Activated T-cell treated with anti-CD3 and anti-CD28 coated beads, Interleukin-2, amount 50 U/mL, for 4 hours (primary cell): ENCODE measurements at regions not wholly inside any gene's neighbourhood (a gene's known extent, or its start where the extent isn't known, plus 50 kb on each side); places are given as distances from the start of the nearest gene placed in this dataset.
"Not testable (repeated sequence)": the region's sequence is repeated elsewhere in the genome, so short reads cannot be mapped to it uniquely, and the experiment has no call there.

Experiments used
- ATAC-seq, 2 donors: fragments of 200-7000 bp; cut with Tn5 transposase; one replicate each; pipeline ENCODE4 v1.10.0; 2021
- DNase-seq: peaks from one replicate; pipeline ENCODE4 v3.0.0-alpha.2; 2020
- H3K27me3 Mint-ChIP-seq: one replicate; pipeline ENCODE4 v1.8.0; 2021; ENCODE audit warnings: low read depth, mixed read lengths
- H3K36me3 Mint-ChIP-seq: one replicate; pipeline ENCODE4 v1.8.0; 2022; ENCODE audit warnings: mixed read lengths; ENCODE audit not compliant: insufficient read depth
- H3K4me1 Mint-ChIP-seq: one replicate; pipeline ENCODE4 v1.8.0; 2021; ENCODE audit warnings: low read depth, mixed read lengths
- H3K4me3 Mint-ChIP-seq: one replicate; pipeline ENCODE4 v1.8.0; 2021; ENCODE audit warnings: mild to moderate bottlenecking, moderate library complexity, mixed read lengths
- H3K9me3 Mint-ChIP-seq: one replicate; pipeline ENCODE4 v1.8.0; 2021; ENCODE audit warnings: mixed read lengths

GRCh38 chr1:232367293-232367692 is 262.6 kb downstream of the SIPA1L2 start:
- Mint-ChIP-seq H3K36me3 (no peaks in the 10 kb centered on the region), H3K9me3 (no peaks in the 10 kb centered on the region), H3K4me1 (no peaks in the 10 kb centered on the region), H3K27me3 (no peaks in the 10 kb centered on the region), H3K4me3 (no peak overlapping the region)
- no peak for DNase-seq
- no peak for ATAC-seq

DNA sequence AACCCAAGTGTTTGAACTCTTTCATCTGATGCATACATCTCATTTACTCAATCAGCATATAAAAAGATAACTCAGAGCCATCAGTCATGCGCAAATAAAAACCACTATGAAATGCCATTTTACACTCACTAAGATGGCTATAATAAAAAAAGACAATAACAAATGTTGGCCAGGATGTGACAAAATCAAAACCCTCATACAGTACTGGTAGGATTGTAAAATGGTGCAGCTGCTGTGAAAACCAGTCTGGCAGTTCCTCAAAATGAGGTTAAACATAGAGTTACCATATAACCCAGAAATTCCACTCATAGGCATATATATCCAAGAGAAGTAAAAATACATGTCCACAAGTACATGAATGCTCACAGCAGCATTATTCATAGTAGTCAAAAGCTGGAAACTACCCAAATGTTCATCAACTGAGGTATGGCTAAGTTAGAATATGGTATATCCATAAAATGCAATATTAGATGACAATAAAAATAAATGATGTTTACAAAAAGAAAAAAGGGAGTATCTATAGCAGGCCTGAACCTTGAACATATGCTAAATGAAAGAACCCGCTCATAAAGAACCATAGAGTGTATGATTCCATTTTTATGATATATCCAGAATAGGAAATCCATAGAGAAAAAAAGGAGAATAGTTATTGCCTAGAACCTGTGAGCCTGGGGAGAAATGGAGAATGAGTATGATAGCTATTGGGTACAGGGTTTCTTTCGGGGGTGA is 265.1 kb downstream of the SIPA1L2 start:
- no peak for ATAC-seq

DNA sequence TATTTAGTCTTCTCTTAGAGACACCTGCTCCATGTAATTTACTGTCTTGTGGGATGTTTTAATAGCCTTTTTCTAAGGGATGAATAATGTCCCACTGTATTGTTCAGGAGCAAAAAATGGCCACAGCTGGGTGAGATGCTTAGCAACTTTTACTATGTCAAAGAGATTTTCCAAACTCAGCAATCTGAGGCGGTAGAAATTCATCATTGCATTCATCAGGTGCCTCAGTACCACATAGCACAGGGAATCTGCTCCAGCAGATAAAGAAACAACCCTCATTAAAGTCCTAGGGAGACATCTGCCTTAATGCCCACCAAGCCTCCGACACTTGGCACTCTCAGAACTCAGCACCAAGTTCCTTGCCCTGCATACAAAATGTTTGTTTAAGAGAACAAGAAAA is 266.9 kb downstream of the SIPA1L2 start:
- no peaks in the 10 kb centered on the region for H3K27me3 Mint-ChIP-seq
- H3K4me1 Mint-ChIP-seq = no peaks in the 10 kb centered on the region
- no peak overlapping the region for H3K4me3 Mint-ChIP-seq
- H3K9me3 Mint-ChIP-seq = no peaks in the 10 kb centered on the region
- H3K36me3 Mint-ChIP-seq = no peaks in the 10 kb centered on the region
- DNase-seq = no peak
- ATAC-seq = no peak

More for the DNA sequence above, 265.1 kb downstream of the SIPA1L2 start:
- Mint-ChIP-seq H3K9me3 (no peaks in the 10 kb centered on the region), H3K4me3 (no peak overlapping the region), H3K27me3 (no peaks in the 10 kb centered on the region), H3K36me3 (no peaks in the 10 kb centered on the region), H3K4me1 (no peaks in the 10 kb centered on the region)
- DNase-seq = no peak

GRCh38 chr1:232357416-232357815 is 272.5 kb downstream of the SIPA1L2 start:
- H3K27me3 Mint-ChIP-seq = peaks cover 2% of the 10 kb centered on the region
- H3K4me3 Mint-ChIP-seq = no peak overlapping the region
- no peaks in the 10 kb centered on the region for H3K9me3 Mint-ChIP-seq
- no peak for DNase-seq
- no peaks in the 10 kb centered on the region for H3K36me3 Mint-ChIP-seq
- H3K4me1 Mint-ChIP-seq = no peaks in the 10 kb centered on the region
- ATAC-seq = no peak

DNA sequence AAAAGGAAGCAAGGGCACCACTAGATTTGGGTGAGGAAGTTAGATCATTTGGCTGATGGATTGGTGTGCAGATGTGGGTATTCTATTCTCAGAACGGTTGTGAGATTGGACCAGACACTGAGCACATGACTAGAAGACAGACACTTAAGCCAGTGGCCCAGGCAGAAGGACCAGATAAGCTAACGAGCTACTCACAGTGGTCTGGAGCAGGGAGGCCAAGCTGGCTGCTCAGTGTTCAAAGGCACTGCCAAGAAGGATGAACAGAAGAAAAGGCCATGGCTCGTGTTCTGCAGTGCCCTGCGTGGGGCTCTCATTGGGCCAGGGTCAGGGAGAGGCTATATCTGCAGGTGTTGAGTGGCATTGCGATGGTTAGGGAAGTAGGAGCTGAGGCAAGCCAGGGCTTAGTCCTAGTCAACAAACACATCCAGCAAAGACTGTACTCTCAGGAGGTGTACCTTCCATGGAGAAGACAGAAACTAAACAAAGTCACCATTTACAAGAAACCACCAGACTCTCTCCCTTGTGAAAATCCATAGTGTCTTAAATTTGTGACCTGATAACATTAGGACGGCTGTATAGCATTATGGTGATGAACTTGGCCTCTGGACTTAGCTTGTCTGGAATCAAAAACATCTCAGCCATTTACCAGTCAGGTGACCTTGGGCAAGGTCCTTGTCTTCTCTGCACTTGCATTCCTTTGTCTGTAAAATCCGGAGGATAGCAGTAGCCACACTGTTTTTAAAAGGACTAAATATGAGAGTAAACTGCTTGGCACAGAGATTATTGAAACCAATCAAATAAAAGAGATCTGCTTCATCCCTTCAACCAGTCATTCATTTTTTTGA is 274.5 kb downstream of the SIPA1L2 start:
- Mint-ChIP-seq H3K9me3 (no peaks in the 10 kb centered on the region), H3K36me3 (no peaks in the 10 kb centered on the region), H3K4me3 (no peak overlapping the region), H3K4me1 (no peaks in the 10 kb centered on the region), H3K27me3 (peaks cover 6% of the 10 kb centered on the region)
- ATAC-seq (no peak), DNase-seq (no peak)

- Mint-ChIP-seq H3K4me3 (no peak overlapping the region), H3K9me3 (no peaks in the 10 kb centered on the region), H3K4me1 (no peaks in the 10 kb centered on the region), H3K36me3 (no peaks in the 10 kb centered on the region), H3K27me3 (peaks cover 13% of the 10 kb centered on the region)
- DNase-seq (no peak), ATAC-seq (no peak)
Observed at GRCh38 chr1:232353001-232353400, 276.9 kb downstream of the SIPA1L2 start.

DNA sequence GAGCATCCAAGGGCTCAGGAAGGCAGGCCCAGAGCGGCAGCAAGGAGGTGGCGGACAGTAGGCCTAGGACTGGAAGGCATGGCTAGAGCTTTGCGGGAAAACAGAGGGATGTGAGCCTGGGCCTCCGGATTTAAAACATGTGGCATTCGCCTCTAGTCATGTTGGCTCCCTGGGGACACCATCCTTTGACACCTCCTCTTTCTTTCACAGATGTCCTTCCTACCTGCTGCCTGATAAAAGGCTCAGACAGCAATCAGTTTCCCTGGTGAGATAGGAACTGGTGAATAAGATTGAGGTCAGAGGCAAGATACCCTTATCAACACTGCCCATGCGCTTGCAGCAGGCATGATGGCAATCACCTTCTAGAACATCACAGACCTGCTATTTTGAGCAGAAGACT is 277.6 kb downstream of the SIPA1L2 start:
- no peak for DNase-seq
- Mint-ChIP-seq H3K9me3 (no peaks in the 10 kb centered on the region), H3K4me3 (no peak overlapping the region), H3K36me3 (no peaks in the 10 kb centered on the region), H3K4me1 (no peaks in the 10 kb centered on the region), H3K27me3 (peaks cover 13% of the 10 kb centered on the region)
- ATAC-seq = no peak

DNA sequence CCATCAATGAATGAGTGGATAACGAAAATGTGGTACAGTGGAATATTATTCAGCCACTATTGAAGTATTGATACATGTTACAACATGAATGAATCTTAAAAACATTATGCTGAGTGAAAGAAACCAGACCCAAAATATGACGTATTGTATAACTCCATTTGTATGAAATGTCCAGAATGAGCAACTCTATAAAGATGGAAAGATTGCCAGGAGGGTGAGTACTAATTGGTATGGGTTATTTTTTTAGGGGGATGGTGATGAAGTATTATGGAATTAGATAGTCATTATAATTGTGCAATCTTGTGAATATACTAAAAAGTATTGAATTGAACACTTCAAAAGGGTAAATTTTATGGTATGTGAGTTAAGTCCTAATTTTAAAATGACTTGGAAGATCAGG is 278.6 kb downstream of the SIPA1L2 start:
- ATAC-seq (no peak), DNase-seq (no peak)

GRCh38 chr1:232346844-232347243 is 283.1 kb downstream of the SIPA1L2 start:
- no peak for DNase-seq
- H3K4me3 Mint-ChIP-seq = no peak overlapping the region
- no peaks in the 10 kb centered on the region for H3K36me3 Mint-ChIP-seq
- H3K4me1 Mint-ChIP-seq = no peaks in the 10 kb centered on the region
- peaks cover 5% of the 10 kb centered on the region for H3K9me3 Mint-ChIP-seq
- no peak for ATAC-seq
- H3K27me3 Mint-ChIP-seq = peaks cover 10% of the 10 kb centered on the region

More for the DNA sequence above, 278.6 kb downstream of the SIPA1L2 start:
- H3K9me3 Mint-ChIP-seq = no peaks in the 10 kb centered on the region
- no peaks in the 10 kb centered on the region for H3K4me1 Mint-ChIP-seq
- peaks cover 13% of the 10 kb centered on the region for H3K27me3 Mint-ChIP-seq
- H3K36me3 Mint-ChIP-seq = no peaks in the 10 kb centered on the region
- no peak overlapping the region for H3K4me3 Mint-ChIP-seq

- Mint-ChIP-seq H3K36me3 (no peaks in the 10 kb centered on the region), H3K4me1 (no peaks in the 10 kb centered on the region), H3K9me3 (peaks cover 5% of the 10 kb centered on the region)
Observed at GRCh38 chr1:232344791-232345399, 285.0 kb downstream of the SIPA1L2 start.

GRCh38 chr1:232344186-232344585 is 285.7 kb downstream of the SIPA1L2 start:
- H3K9me3 Mint-ChIP-seq, ATAC-seq, H3K4me3 Mint-ChIP-seq, DNase-seq, H3K4me1 Mint-ChIP-seq, H3K36me3 Mint-ChIP-seq, H3K27me3 Mint-ChIP-seq: not testable (repeated sequence)

More at GRCh38 chr1:232344791-232345399, 285.0 kb downstream of the SIPA1L2 start:
- H3K4me3 Mint-ChIP-seq = no peak overlapping the region
- ATAC-seq (no peak), DNase-seq (no peak)
- peaks cover 10% of the 10 kb centered on the region for H3K27me3 Mint-ChIP-seq

- Mint-ChIP-seq H3K9me3 (no peaks in the 10 kb centered on the region), H3K4me3 (no peak overlapping the region), H3K4me1 (peaks cover 8% of the 10 kb centered on the region), H3K36me3 (no peaks in the 10 kb centered on the region), H3K27me3 (peaks cover 3% of the 10 kb centered on the region)
- ATAC-seq = no peak
- DNase-seq = no peak
Observed at GRCh38 chr1:232340446-232340845, 289.5 kb downstream of the SIPA1L2 start.

DNA sequence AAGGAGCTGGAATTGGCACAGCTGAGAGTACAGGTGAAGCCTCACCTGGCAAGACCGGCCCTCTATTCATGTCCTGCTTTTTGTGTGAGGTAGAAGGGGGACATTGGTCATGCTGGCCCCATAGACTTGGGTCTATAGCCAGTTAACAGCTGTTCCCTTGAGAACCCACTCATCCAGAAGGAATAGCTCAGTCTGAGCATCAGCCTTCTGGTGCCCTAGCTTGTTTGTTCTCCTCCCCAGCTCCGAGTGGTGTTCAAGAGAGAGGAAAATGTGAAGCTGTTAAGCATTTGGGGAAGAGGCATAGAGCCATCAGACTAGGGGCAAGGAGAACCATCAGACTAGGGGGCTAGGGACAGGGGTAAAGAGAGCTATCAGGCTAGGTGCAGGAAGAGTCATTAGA is 290.9 kb downstream of the SIPA1L2 start:
- H3K9me3 Mint-ChIP-seq = no peaks in the 10 kb centered on the region
- DNase-seq (no peak), ATAC-seq (no peak)
- H3K27me3 Mint-ChIP-seq = peaks cover 3% of the 10 kb centered on the region
- no peaks in the 10 kb centered on the region for H3K36me3 Mint-ChIP-seq
- peaks cover 20% of the 10 kb centered on the region for H3K4me1 Mint-ChIP-seq
- no peak overlapping the region for H3K4me3 Mint-ChIP-seq

DNA sequence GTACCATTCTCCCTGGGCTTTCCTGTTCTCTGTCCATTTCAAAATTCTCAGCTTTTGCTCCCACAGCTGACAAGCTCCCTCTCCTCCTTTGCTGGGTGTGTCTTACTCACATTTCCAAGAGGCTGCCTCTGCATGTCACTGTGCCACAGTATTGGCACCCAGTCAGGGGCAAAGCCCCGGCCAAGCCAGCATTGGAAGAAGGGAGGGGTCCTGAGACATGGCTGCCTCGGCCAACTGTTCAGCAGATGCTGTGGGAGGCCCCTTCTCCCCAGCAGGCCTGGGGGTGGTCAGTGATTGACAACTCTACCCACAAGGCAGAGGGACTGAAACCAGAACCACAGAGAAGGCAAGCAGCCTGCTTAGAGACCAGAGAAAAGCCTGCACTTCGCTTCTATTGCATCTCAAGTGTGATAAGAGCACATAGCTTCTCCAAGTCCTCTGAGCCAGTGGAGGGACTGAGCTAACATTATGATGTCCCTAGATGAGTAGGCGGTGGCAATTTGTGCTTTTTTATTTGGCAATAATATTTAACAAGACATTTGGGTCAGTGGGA is 294.1 kb downstream of the SIPA1L2 start:
- DNase-seq (no peak), ATAC-seq (no peak)
- no peaks in the 10 kb centered on the region for H3K36me3 Mint-ChIP-seq
- H3K9me3 Mint-ChIP-seq = no peaks in the 10 kb centered on the region
- no peak overlapping the region for H3K4me3 Mint-ChIP-seq
- H3K27me3 Mint-ChIP-seq = peaks cover 10% of the 10 kb centered on the region
- peaks cover 20% of the 10 kb centered on the region for H3K4me1 Mint-ChIP-seq
